Neural progenitor cell (in vitro differentiated cells): ENCODE measurements at regions not wholly inside any gene's neighbourhood (a gene's known extent, or its start where the extent isn't known, plus 50 kb on each side); places are given as distances from the start of the nearest gene placed in this dataset.
A peak's percentile ranks its signal among the peaks of the same experiment; 100 is the strongest.

Source experiments
- DNase-seq: peaks from one replicate; pipeline ENCODE4 v3.0.0-alpha.2; 2016; ENCODE audit warnings: low spot score
- H2AFZ ChIP-seq: fragments of 200-600 bp; sonication (generic); replicated peaks from 2 replicates; pipeline ENCODE4 v1.6.1; 2016; ENCODE audit warnings: antibody characterized with exemption
- H3F3A ChIP-seq: fragments of 200-600 bp; sonication (generic); 2 replicates; pipeline ENCODE4 v1.6.1; 2016; ENCODE audit warnings: antibody characterized with exemption, low read depth
- H3K27ac ChIP-seq: fragments of 200-600 bp; sonication (generic); 2 replicates; pipeline ENCODE4 v1.5.1; 2016; ENCODE audit warnings: mild to moderate bottlenecking
- H3K27me3 ChIP-seq: fragments of 200-600 bp; sonication (generic); 2 replicates; pipeline ENCODE4 v1.6.1; 2016; ENCODE audit warnings: mild to moderate bottlenecking, moderate library complexity
- H3K36me3 ChIP-seq: fragments of 200-600 bp; sonication (generic); 2 replicates; pipeline ENCODE4 v1.5.1; 2016
- H3K4me1 ChIP-seq: fragments of 200-600 bp; sonication (generic); 2 replicates; pipeline ENCODE4 v1.6.1; 2016; ENCODE audit warnings: mixed run types
- H3K4me2 ChIP-seq: fragments of 200-600 bp; sonication (generic); 2 replicates; pipeline ENCODE4 v1.6.1; 2016
- H3K4me3 ChIP-seq: fragments of 200-600 bp; sonication (generic); 2 replicates; pipeline ENCODE4 v1.5.1; 2016
- H3K79me2 ChIP-seq: fragments of 200-600 bp; sonication (generic); 2 replicates; pipeline ENCODE4 v1.6.1; 2016; ENCODE audit warnings: low read depth
- H3K9ac ChIP-seq: fragments of 200-600 bp; sonication (generic); 2 replicates; pipeline ENCODE4 v1.6.1; 2016
- H3K9me3 ChIP-seq: fragments of 200-600 bp; sonication (generic); 2 replicates; pipeline ENCODE4 v1.5.1; 2016; ENCODE audit warnings: low read depth
- H4K20me1 ChIP-seq: fragments of 200-600 bp; sonication (generic); 2 replicates; pipeline ENCODE4 v1.6.1; 2016; ENCODE audit warnings: low read depth
- H3K27ac Mint-ChIP-seq: 3 replicates; pipeline ENCODE4 v1.8.0; 2021; ENCODE audit warnings: mixed read lengths
- H3K27me3 Mint-ChIP-seq: 2 replicates; pipeline ENCODE4 v1.8.0; 2022; ENCODE audit warnings: low read depth, mild to moderate bottlenecking, inconsistent platforms, moderate library complexity, mixed read lengths; ENCODE audit not compliant: insufficient read depth
- H3K36me3 Mint-ChIP-seq: 3 replicates; pipeline ENCODE4 v1.8.0; 2021; ENCODE audit warnings: mixed read lengths
- H3K4me1 Mint-ChIP-seq: 3 replicates; pipeline ENCODE4 v1.8.0; 2021; ENCODE audit warnings: mixed read lengths
- H3K4me3 Mint-ChIP-seq: 3 replicates; pipeline ENCODE4 v1.8.0; 2021; ENCODE audit warnings: mild to moderate bottlenecking, moderate library complexity, mixed read lengths
- H3K9me3 Mint-ChIP-seq: 3 replicates; pipeline ENCODE4 v1.8.0; 2020; ENCODE audit warnings: mixed read lengths
- CTCF ChIP-seq: fragments of 200-600 bp; sonication (generic); IDR thresholded peaks from 2 replicates; pipeline ENCODE4 v1.5.1; 2017; ENCODE audit warnings: antibody characterized with exemption, mild to moderate bottlenecking
- EZH2 ChIP-seq: fragments of 200-600 bp; sonication (generic); IDR thresholded peaks from 2 replicates; pipeline ENCODE4 v1.6.1; 2017; ENCODE audit warnings: antibody characterized with exemption, mild to moderate bottlenecking, moderate library complexity
- EZH2phosphoT487 ChIP-seq: fragments of 200-600 bp; sonication (generic); IDR thresholded peaks from 2 replicates; pipeline ENCODE4 v1.6.1; 2017; ENCODE audit warnings: antibody characterized with exemption

DNA sequence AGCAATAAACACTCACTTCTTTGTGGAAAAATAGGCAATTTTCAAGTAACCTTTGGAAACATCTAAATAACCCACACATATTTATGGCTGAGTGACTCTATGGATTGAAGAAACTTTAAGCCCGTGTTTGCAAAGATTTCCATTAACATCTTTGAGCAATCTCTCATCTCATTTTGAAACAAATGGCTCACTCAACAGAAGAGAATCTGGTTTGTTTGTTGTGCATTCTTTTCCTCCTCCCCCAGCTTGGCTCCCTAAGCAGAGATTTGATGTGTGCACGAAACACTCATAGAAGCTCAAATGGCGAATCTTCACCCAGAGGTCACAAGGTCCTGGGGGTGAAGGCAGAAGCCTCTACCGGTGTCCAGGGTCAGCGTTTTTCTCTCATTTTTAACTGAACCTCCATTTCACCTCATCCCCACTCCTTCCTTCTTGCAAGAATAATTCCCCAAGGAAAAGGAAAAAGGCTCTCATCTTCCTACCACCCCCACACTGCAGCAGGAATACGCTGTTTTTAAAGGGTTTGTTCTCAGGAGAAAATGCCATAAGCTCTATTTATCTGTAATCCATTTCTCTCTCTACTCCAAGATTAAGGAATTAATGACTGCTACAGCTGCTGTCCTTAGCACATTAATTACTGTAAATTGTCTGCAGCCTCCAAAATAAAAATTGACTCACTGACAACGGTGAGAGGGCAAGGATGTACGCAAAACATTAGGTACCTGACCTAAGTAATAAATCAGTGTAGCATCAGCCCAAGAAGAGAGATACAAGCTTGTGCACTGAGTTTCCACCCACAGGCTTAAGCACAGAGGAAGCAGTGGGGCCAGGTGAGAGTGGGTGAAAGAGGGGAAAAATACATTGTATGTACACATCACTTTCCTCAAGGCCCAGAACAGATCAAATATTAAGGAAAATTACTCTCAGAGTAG, 307.6 kb upstream of the NOCT start:
- no peak overlapping the region for H3K4me3 Mint-ChIP-seq
- H3K4me1 Mint-ChIP-seq: peaks cover 3% of the 10 kb centered on the region
- H3K4me3 ChIP-seq: no peak overlapping the region
- H3K36me3 ChIP-seq: no peaks in the 10 kb centered on the region
- H3K9me3 ChIP-seq: no peaks in the 10 kb centered on the region
- H3F3A ChIP-seq: no peaks in the 10 kb centered on the region
- H3K27me3 Mint-ChIP-seq: no peaks in the 10 kb centered on the region
- no peaks in the 10 kb centered on the region for H4K20me1 ChIP-seq
- peak overlapping the region; percentile 1 for H3K4me2 ChIP-seq
- no peak overlapping the region for H2AFZ ChIP-seq
- no peak overlapping the region for H3K9ac ChIP-seq
- no peaks in the 10 kb centered on the region for H3K36me3 Mint-ChIP-seq
- H3K27ac ChIP-seq: no peak overlapping the region
- TF ChIP-seq CTCF (no peak), EZH2phosphoT487 (no peak), EZH2 (no peak)
- no peaks in the 10 kb centered on the region for H3K9me3 Mint-ChIP-seq
- H3K27me3 ChIP-seq: no peaks in the 10 kb centered on the region
- H3K79me2 ChIP-seq: no peaks in the 10 kb centered on the region
- no peak overlapping the region for H3K27ac Mint-ChIP-seq
- H3K4me1 ChIP-seq: peaks cover 8% of the 10 kb centered on the region
- DNase-seq: no peak

DNA sequence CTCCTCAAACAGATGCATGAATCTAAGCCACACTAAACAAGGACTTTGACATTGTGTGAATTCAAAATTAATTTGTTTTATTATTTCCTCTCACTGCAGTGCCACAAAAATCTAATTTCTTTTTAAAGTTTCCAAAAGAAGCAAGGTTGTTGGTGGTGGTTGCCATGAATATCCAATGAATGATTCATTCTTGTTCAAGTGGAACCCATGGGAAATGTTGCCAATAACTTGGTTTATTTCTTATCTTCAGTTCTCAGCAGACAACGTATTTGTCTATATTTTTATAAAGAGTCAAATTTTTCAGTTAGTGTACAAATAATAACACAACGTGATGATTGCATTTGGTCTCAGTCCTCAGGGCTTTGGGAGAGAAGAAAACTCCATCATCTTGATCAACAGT, 309.4 kb upstream of the NOCT start:
- no peak for TF ChIP-seq CTCF
- TF ChIP-seq EZH2: no peak
- TF ChIP-seq EZH2phosphoT487: no peak
- H3K27me3 ChIP-seq: no peaks in the 10 kb centered on the region
- Mint-ChIP-seq H3K4me1 (peaks cover 3% of the 10 kb centered on the region), H3K36me3 (no peaks in the 10 kb centered on the region), H3K27ac (no peak overlapping the region), H3K4me3 (no peak overlapping the region), H3K9me3 (no peaks in the 10 kb centered on the region), H3K27me3 (no peaks in the 10 kb centered on the region)
- no peak overlapping the region for H3K4me2 ChIP-seq
- DNase-seq: no peak
- H3K4me3 ChIP-seq: no peak overlapping the region
- no peak overlapping the region for H3K27ac ChIP-seq
- H3K9me3 ChIP-seq: no peaks in the 10 kb centered on the region
- no peaks in the 10 kb centered on the region for H3K79me2 ChIP-seq
- peaks cover 8% of the 10 kb centered on the region for H3K4me1 ChIP-seq
- no peak overlapping the region for H3K9ac ChIP-seq
- no peaks in the 10 kb centered on the region for H3K36me3 ChIP-seq
- H2AFZ ChIP-seq: no peak overlapping the region
- H4K20me1 ChIP-seq: no peaks in the 10 kb centered on the region
- no peaks in the 10 kb centered on the region for H3F3A ChIP-seq

- H3K9ac ChIP-seq: no peak overlapping the region
- H3K4me1 ChIP-seq: peaks cover 6% of the 10 kb centered on the region
- H3K4me3 ChIP-seq: no peak overlapping the region
- no peaks in the 10 kb centered on the region for H3K9me3 Mint-ChIP-seq
- no peaks in the 10 kb centered on the region for H3K9me3 ChIP-seq
- H3K4me1 Mint-ChIP-seq: no peaks in the 10 kb centered on the region
- TF ChIP-seq EZH2phosphoT487 (no peak), CTCF (no peak), EZH2 (no peak)
- no peaks in the 10 kb centered on the region for H3K27me3 Mint-ChIP-seq
- H3K36me3 Mint-ChIP-seq: no peaks in the 10 kb centered on the region
- H4K20me1 ChIP-seq: no peaks in the 10 kb centered on the region
- H3K27me3 ChIP-seq: no peaks in the 10 kb centered on the region
- no peak for DNase-seq
- H2AFZ ChIP-seq: no peak overlapping the region
- H3F3A ChIP-seq: no peaks in the 10 kb centered on the region
- no peaks in the 10 kb centered on the region for H3K36me3 ChIP-seq
- no peak overlapping the region for H3K27ac Mint-ChIP-seq
- H3K4me3 Mint-ChIP-seq: no peak overlapping the region
- H3K27ac ChIP-seq: no peak overlapping the region
- H3K79me2 ChIP-seq: no peaks in the 10 kb centered on the region
- H3K4me2 ChIP-seq: no peak overlapping the region
Measured at GRCh38 chr4:138702190-138702824, 313.3 kb upstream of the NOCT start.
